AG09309 (cell line): ENCODE measurements at regions not wholly inside any gene's neighbourhood (a gene's known extent, or its start where the extent isn't known, plus 50 kb on each side); places are given as distances from the start of the nearest gene placed in this dataset.

ENCODE experiments used
- DNase-seq: peaks from one replicate; pipeline ENCODE4 v3.0.0-alpha.2; 2010; ENCODE audit warnings: low read depth
- H3K4me3 ChIP-seq: 2 replicates; pipeline ENCODE4 v1.5.1; 2011; ENCODE audit warnings: mild to moderate bottlenecking, low read depth, low read length, moderate library complexity; ENCODE audit not compliant: control insufficient read depth
- TF ChIP-seq, protein P1 (sequence below): IDR thresholded peaks from 2 replicates; pipeline ENCODE4 v1.5.1; 2011; ENCODE audit warnings: mild to moderate bottlenecking, low read depth, low read length, inconsistent platforms; ENCODE audit not compliant: insufficient read depth, control insufficient read depth; ENCODE audit errors: missing control alignments

DNA sequence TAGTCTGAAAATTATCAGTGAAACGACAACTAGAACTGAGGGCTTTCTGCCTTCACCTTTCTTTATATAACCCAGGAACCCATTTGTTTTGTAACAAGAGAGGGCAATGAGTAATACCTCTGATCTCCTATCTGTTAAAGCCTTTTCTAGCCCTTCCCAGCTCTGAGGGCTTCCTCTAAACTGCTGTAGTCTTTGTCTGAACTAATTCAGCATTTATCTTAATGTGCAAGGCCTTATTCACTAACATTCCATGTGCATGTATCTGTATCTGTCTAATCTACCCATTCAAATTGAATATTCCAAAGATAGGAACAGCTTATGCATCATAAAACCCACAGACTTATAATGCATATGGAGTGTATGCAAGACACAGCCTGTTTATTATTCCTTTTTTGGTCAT is 167.1 kb downstream of the LYPLAL1 start:
- TF ChIP-seq, protein P1, sequence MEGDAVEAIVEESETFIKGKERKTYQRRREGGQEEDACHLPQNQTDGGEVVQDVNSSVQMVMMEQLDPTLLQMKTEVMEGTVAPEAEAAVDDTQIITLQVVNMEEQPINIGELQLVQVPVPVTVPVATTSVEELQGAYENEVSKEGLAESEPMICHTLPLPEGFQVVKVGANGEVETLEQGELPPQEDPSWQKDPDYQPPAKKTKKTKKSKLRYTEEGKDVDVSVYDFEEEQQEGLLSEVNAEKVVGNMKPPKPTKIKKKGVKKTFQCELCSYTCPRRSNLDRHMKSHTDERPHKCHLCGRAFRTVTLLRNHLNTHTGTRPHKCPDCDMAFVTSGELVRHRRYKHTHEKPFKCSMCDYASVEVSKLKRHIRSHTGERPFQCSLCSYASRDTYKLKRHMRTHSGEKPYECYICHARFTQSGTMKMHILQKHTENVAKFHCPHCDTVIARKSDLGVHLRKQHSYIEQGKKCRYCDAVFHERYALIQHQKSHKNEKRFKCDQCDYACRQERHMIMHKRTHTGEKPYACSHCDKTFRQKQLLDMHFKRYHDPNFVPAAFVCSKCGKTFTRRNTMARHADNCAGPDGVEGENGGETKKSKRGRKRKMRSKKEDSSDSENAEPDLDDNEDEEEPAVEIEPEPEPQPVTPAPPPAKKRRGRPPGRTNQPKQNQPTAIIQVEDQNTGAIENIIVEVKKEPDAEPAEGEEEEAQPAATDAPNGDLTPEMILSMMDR, result no peak
- no peak overlapping the region for H3K4me3 ChIP-seq
- no peak for DNase-seq

DNA sequence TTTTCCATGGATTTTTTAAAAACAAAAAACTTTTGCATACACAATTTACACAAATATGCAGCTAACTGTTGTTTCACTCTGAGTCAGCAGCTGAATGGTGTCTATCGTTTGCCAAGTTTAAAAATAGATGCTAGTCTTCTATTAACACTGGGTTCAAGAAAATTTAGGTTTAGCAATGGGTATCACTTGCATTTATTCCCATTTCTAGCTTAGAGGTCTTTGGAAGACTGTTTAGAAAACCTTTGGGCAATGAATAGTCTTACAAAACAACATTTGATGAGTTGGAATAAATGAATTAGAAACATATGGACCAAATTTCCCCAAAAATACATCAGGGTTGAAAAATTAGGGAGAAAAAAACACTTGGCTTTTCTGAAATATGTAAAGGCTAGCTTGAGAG is 165.8 kb downstream of the LYPLAL1 start:
- no peak overlapping the region for H3K4me3 ChIP-seq
- no peak for DNase-seq
- TF ChIP-seq, protein P1, result no peak

DNA sequence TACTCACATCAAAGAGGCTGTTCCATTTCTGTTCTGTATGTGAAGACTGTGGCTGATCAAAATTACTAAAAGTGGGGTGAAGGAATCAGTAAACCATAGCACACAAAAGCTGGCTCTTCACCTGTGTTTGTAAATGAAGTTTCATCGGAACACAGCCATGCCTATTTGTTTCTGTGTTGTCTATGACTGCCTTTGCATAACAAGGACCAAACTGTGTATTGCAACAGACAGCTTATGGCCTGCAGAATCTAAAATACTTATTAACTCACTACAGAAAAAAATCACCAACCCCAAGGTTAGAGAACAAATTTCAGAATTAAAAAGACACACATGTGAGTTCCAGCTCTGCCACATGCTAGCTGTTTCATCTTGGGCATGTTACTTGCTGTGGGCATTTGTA is 163.9 kb downstream of the LYPLAL1 start:
- DNase-seq, result no peak
- TF ChIP-seq, protein P1, result no peak
- no peak overlapping the region for H3K4me3 ChIP-seq

DNA sequence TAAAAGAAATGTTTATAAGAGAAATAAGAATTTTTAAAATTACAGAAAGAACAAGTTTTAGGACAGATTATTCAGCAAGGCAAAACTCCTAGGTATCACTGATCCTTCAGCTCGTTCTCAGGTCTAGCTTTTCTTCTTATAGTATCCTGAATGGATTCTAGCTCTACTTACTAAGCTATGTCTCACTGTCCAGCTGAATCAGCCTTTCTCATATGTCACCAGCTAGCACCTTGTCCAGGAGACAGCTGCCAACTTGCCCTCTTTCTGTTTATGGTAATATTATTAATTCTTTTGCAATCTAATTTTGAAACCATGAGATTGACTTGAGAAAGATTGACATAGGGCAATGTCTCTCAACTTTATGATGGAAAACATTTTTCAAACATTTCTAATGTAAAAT is 159.9 kb downstream of the LYPLAL1 start:
- no peak for DNase-seq
- TF ChIP-seq, protein P1, result no peak
- H3K4me3 ChIP-seq, result no peak overlapping the region

DNA sequence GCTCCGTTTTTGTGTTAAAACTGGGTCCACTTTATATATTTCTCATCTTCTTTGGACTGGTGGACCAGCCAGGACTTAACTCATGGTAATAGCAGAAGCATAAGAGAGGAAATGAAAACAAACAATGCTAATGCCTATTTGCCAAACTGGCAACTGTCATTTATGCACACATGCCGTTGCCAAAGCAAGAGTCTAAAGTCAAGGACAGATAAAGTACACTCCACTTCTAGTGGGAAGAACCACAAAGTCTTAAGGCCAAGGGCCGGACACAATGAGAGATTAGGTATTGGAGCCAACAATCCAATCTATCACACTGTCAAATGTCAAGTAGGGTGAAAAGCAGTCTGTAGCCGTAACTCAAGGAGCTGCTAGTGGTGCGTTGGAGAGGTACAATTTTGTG is 157.7 kb downstream of the LYPLAL1 start:
- DNase-seq, result no peak
- H3K4me3 ChIP-seq, result no peak overlapping the region
- TF ChIP-seq, protein P1, result no peak

DNA sequence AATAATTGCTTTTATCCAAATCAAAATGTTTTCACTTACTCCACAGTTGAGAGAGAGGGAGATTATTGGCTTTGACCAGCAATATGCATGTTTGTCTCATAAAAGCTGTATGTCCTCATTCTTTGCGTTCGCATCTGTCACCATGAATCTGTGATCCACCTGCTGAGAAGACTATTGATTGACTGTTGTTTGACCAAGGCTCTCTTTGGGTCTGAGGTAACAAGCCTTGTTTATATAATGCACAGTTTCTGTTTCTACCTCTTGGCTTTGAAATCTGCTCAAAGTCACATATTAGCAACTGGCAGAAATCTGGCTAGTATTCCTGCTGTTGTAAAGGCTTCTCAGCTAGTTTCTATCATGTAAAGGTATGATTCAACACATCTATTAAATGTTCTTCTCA is 157.0 kb downstream of the LYPLAL1 start:
- DNase-seq, result no peak
- TF ChIP-seq, protein P1, result no peak
- no peak overlapping the region for H3K4me3 ChIP-seq

DNA sequence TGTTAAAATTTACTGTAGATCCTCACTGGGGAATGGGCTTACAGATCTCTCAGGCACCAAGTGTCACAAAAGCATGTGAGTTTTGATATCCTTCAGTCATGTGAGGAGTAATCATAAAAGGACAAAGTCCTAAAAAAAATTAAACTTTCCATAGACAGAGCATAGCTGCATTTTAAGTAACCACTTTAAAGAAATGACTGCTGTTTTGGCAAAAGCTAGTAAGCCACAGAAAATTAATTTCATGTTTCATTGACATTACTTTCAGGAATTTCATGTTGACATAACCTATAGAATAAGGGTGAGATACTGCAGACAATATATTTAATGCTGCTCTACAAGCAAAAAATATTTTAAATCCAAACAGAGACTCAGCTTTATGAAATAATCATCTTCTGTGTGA is 156.3 kb downstream of the LYPLAL1 start:
- H3K4me3 ChIP-seq, result no peak overlapping the region
- no peak for DNase-seq
- TF ChIP-seq, protein P1, result no peak
